GM20000 (cell line): ENCODE measurements at regions not wholly inside any gene's neighbourhood (a gene's known extent, or its start where the extent isn't known, plus 50 kb on each side); places are given as distances from the start of the nearest gene placed in this dataset.

ENCODE experiments used
- DNase-seq: peaks from one replicate; pipeline ENCODE4 v3.0.0; 2012; ENCODE audit warnings: low spot score
- TF ChIP-seq, protein P1 (sequence below): IDR thresholded peaks from 2 replicates; pipeline ENCODE4 v1.5.1; 2012; ENCODE audit warnings: mild to moderate bottlenecking, control low read depth; ENCODE audit errors: extremely low read depth, missing control alignments

DNA sequence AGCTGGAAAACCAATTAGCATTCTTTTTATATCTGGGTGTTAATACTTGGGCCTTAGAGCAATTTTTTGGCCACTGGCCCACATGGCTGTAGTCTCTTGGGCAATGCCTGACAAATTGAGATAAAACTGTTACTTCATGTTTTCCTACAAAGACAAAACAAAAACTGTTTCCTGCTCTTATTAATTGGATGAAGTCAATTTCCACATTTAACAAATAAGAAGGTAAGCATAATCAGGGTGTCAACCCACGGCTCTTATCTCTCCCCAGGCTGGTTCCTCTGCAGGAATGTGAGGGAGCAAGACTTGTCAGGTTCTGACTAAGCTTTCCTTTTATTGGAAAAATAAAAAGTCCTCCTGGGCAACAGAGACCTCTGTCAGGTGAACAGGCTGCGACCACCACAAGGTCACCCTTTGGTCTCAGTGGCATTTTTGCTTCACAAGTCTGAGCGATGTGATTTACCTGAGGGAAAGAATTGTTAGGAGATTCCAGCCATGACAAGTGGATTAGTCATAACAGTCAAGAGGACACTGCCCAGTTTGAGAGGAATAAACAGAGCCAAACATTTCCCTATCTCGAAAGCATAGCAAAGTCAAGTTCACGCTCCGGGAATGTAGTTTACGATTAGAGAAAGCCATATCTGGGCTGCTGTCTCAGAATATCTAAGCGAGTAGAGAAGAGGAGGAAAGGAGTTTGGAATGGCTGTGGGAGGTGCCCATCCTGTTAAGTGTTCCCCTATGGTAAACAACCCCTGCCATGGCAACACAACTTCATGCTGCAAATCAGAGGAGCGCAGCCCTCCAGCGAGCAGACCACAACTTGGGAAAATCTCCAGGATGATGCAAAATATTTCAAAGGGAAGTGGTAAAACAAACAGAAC lies 144.4 kb downstream of the TES start:
- DNase-seq = no peak
- TF ChIP-seq, protein P1, sequence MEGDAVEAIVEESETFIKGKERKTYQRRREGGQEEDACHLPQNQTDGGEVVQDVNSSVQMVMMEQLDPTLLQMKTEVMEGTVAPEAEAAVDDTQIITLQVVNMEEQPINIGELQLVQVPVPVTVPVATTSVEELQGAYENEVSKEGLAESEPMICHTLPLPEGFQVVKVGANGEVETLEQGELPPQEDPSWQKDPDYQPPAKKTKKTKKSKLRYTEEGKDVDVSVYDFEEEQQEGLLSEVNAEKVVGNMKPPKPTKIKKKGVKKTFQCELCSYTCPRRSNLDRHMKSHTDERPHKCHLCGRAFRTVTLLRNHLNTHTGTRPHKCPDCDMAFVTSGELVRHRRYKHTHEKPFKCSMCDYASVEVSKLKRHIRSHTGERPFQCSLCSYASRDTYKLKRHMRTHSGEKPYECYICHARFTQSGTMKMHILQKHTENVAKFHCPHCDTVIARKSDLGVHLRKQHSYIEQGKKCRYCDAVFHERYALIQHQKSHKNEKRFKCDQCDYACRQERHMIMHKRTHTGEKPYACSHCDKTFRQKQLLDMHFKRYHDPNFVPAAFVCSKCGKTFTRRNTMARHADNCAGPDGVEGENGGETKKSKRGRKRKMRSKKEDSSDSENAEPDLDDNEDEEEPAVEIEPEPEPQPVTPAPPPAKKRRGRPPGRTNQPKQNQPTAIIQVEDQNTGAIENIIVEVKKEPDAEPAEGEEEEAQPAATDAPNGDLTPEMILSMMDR = no peak

DNA sequence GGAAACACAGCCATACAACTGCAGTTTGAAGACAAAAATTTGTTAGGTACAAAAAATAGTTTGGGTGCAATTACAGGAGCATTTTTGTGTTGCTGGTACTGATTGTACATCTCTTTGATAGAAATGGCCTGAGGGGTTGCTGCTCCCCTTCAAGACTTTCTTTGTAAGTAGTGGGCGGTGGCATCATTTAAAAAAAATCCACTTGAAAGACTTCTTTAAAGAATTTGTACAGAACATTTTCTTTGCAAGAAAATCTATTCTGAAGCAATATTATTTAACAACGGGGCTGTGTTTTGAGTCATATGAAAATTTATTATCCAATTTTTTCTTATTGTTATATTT lies 144.1 kb upstream of the CAV2 start:
- TF ChIP-seq, protein P1 = no peak

GRCh38 chr7:116356333-116356965 lies 143.1 kb upstream of the CAV2 start:
- TF ChIP-seq, protein P1 = no peak
- no peak for DNase-seq

More for the DNA sequence above, 144.1 kb upstream of the CAV2 start:
- DNase-seq = no peak

DNA sequence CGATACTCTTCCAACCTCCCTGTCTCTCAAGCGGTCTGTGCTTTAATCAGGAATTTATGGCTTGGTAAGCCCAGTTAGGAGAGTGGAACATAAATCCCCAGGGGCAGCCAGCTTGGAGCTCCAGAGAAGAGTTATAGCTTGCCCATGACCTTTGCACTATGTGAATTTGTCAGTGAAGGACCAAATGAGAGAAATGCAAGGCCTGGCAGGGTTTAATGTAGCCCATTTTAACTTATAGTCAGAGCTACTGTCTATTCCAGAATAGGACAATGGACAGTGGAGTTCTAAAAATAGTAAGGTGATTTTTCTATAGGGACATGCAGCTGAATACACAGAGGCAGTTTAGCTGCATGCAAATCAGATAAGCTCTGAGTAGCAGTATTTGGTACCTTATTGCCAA lies 142.6 kb upstream of the CAV2 start:
- TF ChIP-seq, protein P1 = no peak
- DNase-seq = no peak

DNA sequence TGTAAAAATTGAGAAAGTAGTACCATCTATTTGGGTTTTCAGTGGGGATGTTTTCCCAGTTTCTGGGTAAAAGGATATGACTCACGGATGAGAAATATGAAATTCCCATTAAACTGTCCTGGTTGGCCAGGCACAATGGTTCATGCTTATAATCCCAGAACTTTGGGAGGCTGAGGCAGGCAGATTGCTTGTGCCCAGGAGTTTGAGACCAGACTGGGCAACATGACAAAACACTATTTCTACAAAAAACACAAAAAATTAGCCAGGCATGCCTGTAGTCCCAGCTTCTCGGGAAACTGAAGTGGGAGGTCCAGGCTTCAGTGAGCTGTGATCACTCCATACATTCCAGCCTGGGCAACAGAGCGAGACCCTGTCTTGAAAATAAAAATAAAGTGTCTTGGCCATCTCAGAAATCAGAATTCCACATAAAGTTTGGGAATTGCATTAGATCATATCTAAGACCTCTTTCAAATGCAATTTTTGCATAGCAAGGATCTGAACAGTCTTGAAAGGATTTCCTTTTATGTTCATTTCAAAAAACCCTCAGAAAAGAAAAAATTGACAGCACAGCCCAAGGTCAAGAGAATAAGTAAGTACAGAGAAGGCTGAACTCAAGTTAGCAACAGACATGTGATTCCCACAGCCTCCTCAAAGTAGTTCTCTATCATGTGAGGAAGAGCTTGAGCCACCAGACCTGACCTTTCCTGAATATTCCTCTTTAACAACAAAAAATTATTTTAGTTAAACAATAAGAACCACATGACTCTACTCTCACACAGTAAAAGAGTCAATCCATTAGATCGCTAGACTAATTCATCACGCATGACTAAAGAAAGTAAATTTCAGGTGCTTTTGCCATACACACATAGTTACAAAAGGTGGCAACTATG lies 141.5 kb upstream of the CAV2 start:
- DNase-seq = no peak
- TF ChIP-seq, protein P1 = no peak

DNA sequence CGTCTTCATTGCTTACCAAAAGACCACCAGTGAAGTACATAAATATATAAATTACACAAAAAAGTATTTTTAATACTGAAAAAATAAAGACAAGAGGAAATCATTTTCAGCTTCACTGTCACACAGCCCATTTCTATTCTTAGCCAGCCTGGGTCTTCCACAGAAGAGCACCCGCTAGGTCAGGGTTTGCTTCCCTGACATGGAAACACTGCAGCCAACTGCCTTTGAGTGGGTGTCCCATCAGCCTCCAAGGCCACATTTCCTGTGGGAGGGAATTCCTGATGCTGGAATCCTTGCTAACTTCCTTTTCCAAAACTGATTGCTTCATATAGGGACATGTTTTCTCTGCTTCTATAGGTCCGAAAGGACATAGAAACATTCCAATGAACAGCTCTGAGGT lies 137.8 kb upstream of the CAV2 start:
- TF ChIP-seq, protein P1 = no peak
- no peak for DNase-seq
